HG02981 (cell line): ENCODE measurements at regions not wholly inside any gene's neighbourhood (a gene's known extent, or its start where the extent isn't known, plus 50 kb on each side); places are given as distances from the start of the nearest gene placed in this dataset.

Source experiments
- ATAC-seq: cut with Tn5 transposase; IDR thresholded peaks from one replicate; pipeline ENCODE4 v1.9.1; 2021; ENCODE audit warnings: mild to moderate bottlenecking, moderate library complexity; ENCODE audit not compliant: unreplicated experiment

- ATAC-seq = no peak
These were observed 392.5 kb upstream of the KLHL29 start for GRCh38 chr2:22992441-22992840.

- ATAC-seq = no peak
These were observed 391.7 kb upstream of the KLHL29 start for GRCh38 chr2:22993250-22993649.

GRCh38 chr2:22995576-22995975 is 389.4 kb upstream of the KLHL29 start:
- ATAC-seq = no peak

GRCh38 chr2:22996911-22997310 is 388.1 kb upstream of the KLHL29 start:
- no peak for ATAC-seq

- ATAC-seq = no peak
These were observed 386.6 kb upstream of the KLHL29 start for GRCh38 chr2:22998359-22998758.

- ATAC-seq = no peak
These were observed 385.0 kb upstream of the KLHL29 start for GRCh38 chr2:22999951-23000350.

GRCh38 chr2:23002234-23002633 is 382.7 kb upstream of the KLHL29 start:
- no peak for ATAC-seq

GRCh38 chr2:23005469-23005868 is 379.5 kb upstream of the KLHL29 start:
- no peak for ATAC-seq

GRCh38 chr2:23007631-23008235 is 377.2 kb upstream of the KLHL29 start:
- ATAC-seq = no peak

GRCh38 chr2:23008440-23008839 is 376.5 kb upstream of the KLHL29 start:
- ATAC-seq = no peak

- no peak for ATAC-seq
These were observed 376.0 kb upstream of the KLHL29 start for GRCh38 chr2:23008951-23009350.

- ATAC-seq = no peak
These were observed 375.3 kb upstream of the KLHL29 start for GRCh38 chr2:23009545-23010149.

- no peak for ATAC-seq
These were observed 372.5 kb upstream of the KLHL29 start for GRCh38 chr2:23012499-23012898.

GRCh38 chr2:23015651-23016200 is 369.3 kb upstream of the KLHL29 start:
- ATAC-seq = no peak

GRCh38 chr2:23019476-23019875 is 365.5 kb upstream of the KLHL29 start:
- ATAC-seq = no peak

- ATAC-seq = no peak
These were observed 364.3 kb upstream of the KLHL29 start for GRCh38 chr2:23020659-23021058.

GRCh38 chr2:23021311-23022120 is 363.5 kb upstream of the KLHL29 start:
- no peak for ATAC-seq

- ATAC-seq = no peak
These were observed 361.3 kb upstream of the KLHL29 start for GRCh38 chr2:23023722-23024121.

- no peak for ATAC-seq
These were observed 358.3 kb upstream of the KLHL29 start for GRCh38 chr2:23026671-23027070.

GRCh38 chr2:23027396-23027795 is 357.6 kb upstream of the KLHL29 start:
- no peak for ATAC-seq

- no peak for ATAC-seq
These were observed 356.9 kb upstream of the KLHL29 start for GRCh38 chr2:23028106-23028505.

GRCh38 chr2:23029111-23029510 is 355.9 kb upstream of the KLHL29 start:
- ATAC-seq = no peak
